ENCODE measurements at regions not wholly inside any gene's neighbourhood (a gene's known extent, or its start where the extent isn't known, plus 50 kb on each side); places are given as distances from the start of the nearest gene placed in this dataset.

- TF ChIP-seq CTCF (optimal IDR thresholded peaks at IDR 0.05 in 1 of 3, IDR thresholded peaks at IDR 0.05 in 1 of 3, conservative IDR thresholded peaks at IDR 0.05 in 1 of 3; ENCODE audit: extremely low read depth in 1 of 3, insufficient read depth in 2 of 3, low read length in 3 of 3) (no peak), EZH2 (IDR thresholded peaks at IDR 0.05; ENCODE audit: low read length) (no peak)
Observed at GRCh38 chr18:43682196-43682595, 404.9 kb upstream of the SYT4 start.

Data from keratinocyte (primary cell).